ENCODE measurements at regions not wholly inside any gene's neighbourhood (a gene's known extent, or its start where the extent isn't known, plus 50 kb on each side); places are given as distances from the start of the nearest gene placed in this dataset.

- Histone ChIP-seq H3K79me2 (ENCODE audit: insufficient read depth, low read length) (no peaks in the 10 kb centered on the region), H3K9me2 (ENCODE audit: insufficient read depth) (no peaks in the 10 kb centered on the region), H3K4me2 (ENCODE audit: low read length) (no peak overlapping the region), H3K4me3 (replicated peaks in 1 of 2; ENCODE audit: low read depth in 1 of 2, low read length in 2 of 2) (no peak overlapping the region), H3K4me1 (ENCODE audit: control insufficient read depth in 1 of 2, insufficient read depth in 2 of 2, low read length in 2 of 2) (no peaks in the 10 kb centered on the region), H3K9me3 (ENCODE audit: control insufficient read depth in 1 of 2, insufficient read depth in 1 of 2, low read depth in 1 of 2, low read length in 2 of 2) (no peaks in the 10 kb centered on the region), H3K36me3 (ENCODE audit: control insufficient read depth in 1 of 2, insufficient read depth in 2 of 2, low read length in 2 of 2) (no peaks in the 10 kb centered on the region), H4K20me1 (ENCODE audit: insufficient read depth) (no peaks in the 10 kb centered on the region), H3K27ac (ENCODE audit: low read depth, low read length) (no peak overlapping the region), H3K27me3 (ENCODE audit: insufficient read depth, low read length) (0 out of 2 replicates have a peak, but pooled peaks cover 5% of the 10 kb centered on the region), H3K9ac (ENCODE audit: low read length) (no peak overlapping the region), H2AFZ (ENCODE audit: low read depth, low read length, poor library complexity, severe bottlenecking) (no peak overlapping the region)
- TF ChIP-seq ATF3 (IDR thresholded peaks at IDR 0.05) (no peak), SP1 (IDR thresholded peaks at IDR 0.05; ENCODE audit: low read depth) (no peak), ZFX (IDR thresholded peaks at IDR 0.05) (no peak), JUND (IDR thresholded peaks at IDR 0.05) (no peak), SRF (IDR thresholded peaks at IDR 0.05; ENCODE audit: low read depth) (no peak), ZNF274 (IDR thresholded peaks at IDR 0.05; ENCODE audit: low read depth, low read length) (no peak), EZH2phosphoT487 (IDR thresholded peaks at IDR 0.05; ENCODE audit: borderline replicate concordance) (no peak), POLR2A (IDR thresholded peaks at IDR 0.05; ENCODE audit: borderline replicate concordance, extremely low read depth, insufficient read depth, insufficient read length) (no peak), ELF1 (IDR thresholded peaks at IDR 0.05; ENCODE audit: borderline replicate concordance, low read depth) (no peak)
- intact Hi-C loops (cut with micrococcal nuclease), result no loop called here
- ChIA-PET RAD21 (ENCODE audit: low non-redundant PET in 1 of 2, low total read pairs in 2 of 2, uncharacterized antibody in 2 of 2, unreplicated experiment in 2 of 2) (no interaction called here), POLR2A (no interaction called here), CTCF (no interaction called here)
- BruUV-seq (replicated peaks), result no TSS peak
- no peak for DNase-seq (ENCODE audit: low read depth, low spot score)
- ATAC-seq, result no peak
These were observed 211.9 kb downstream of the FGF9 start for GRCh38 chr13:21882766-21883165.

GRCh38 chr13:21883713-21884112 lies 212.8 kb downstream of the FGF9 start:
- Histone ChIP-seq H3K9me2 (ENCODE audit: insufficient read depth) (no peaks in the 10 kb centered on the region), H4K20me1 (ENCODE audit: insufficient read depth) (no peaks in the 10 kb centered on the region), H3K27me3 (ENCODE audit: insufficient read depth, low read length) (0 out of 2 replicates have a peak, but pooled peaks cover 5% of the 10 kb centered on the region), H3K4me3 (replicated peaks in 1 of 2; ENCODE audit: low read depth in 1 of 2, low read length in 2 of 2) (no peak overlapping the region), H3K9me3 (ENCODE audit: control insufficient read depth in 1 of 2, insufficient read depth in 1 of 2, low read depth in 1 of 2, low read length in 2 of 2) (no peaks in the 10 kb centered on the region), H3K4me1 (ENCODE audit: control insufficient read depth in 1 of 2, insufficient read depth in 2 of 2, low read length in 2 of 2) (no peaks in the 10 kb centered on the region), H3K9ac (ENCODE audit: low read length) (no peak overlapping the region), H3K27ac (ENCODE audit: low read depth, low read length) (no peak overlapping the region), H3K79me2 (ENCODE audit: insufficient read depth, low read length) (no peaks in the 10 kb centered on the region), H3K4me2 (ENCODE audit: low read length) (no peak overlapping the region), H2AFZ (ENCODE audit: low read depth, low read length, poor library complexity, severe bottlenecking) (no peak overlapping the region), H3K36me3 (ENCODE audit: control insufficient read depth in 1 of 2, insufficient read depth in 2 of 2, low read length in 2 of 2) (no peaks in the 10 kb centered on the region)
- TF ChIP-seq EZH2phosphoT487 (IDR thresholded peaks at IDR 0.05; ENCODE audit: borderline replicate concordance) (no peak), EGR1 (IDR thresholded peaks at IDR 0.05; ENCODE audit: low read depth) (no peak), CBX3 (IDR thresholded peaks at IDR 0.05; ENCODE audit: low read depth) (no peak), CTCF (IDR thresholded peaks at IDR 0.05 in 2 of 3, conservative IDR thresholded peaks at IDR 0.05 in 1 of 3; ENCODE audit: borderline replicate concordance in 1 of 3, insufficient read depth in 1 of 3, low read depth in 2 of 3, low read length in 2 of 3) (no peak), SRF (IDR thresholded peaks at IDR 0.05; ENCODE audit: low read depth) (no peak), CEBPB (IDR thresholded peaks at IDR 0.05; ENCODE audit: low read depth) (no peak), JUND (IDR thresholded peaks at IDR 0.05) (no peak), ZFX (IDR thresholded peaks at IDR 0.05) (no peak)
- ChIA-PET CTCF (no interaction called here), POLR2A (no interaction called here), RAD21 (ENCODE audit: low non-redundant PET in 1 of 2, low total read pairs in 2 of 2, uncharacterized antibody in 2 of 2, unreplicated experiment in 2 of 2) (no interaction called here)
- ATAC-seq (no peak), DNase-seq (ENCODE audit: low read depth, low spot score) (no peak)
- no TSS peak for BruUV-seq (replicated peaks)
- intact Hi-C loops (cut with micrococcal nuclease), result no loop called here

Measured in HCT116 (cell line).